Mesenchymal stem cell (in vitro differentiated cells and primary cell): ENCODE measurements at regions not wholly inside any gene's neighbourhood (a gene's known extent, or its start where the extent isn't known, plus 50 kb on each side); places are given as distances from the start of the nearest gene placed in this dataset.

Experiments
- DNase-seq: peaks from one replicate; pipeline ENCODE4 v3.0.0-alpha.2; 2013
- H2AFZ ChIP-seq: one replicate; pipeline ENCODE4 v1.6.1; 2013; ENCODE audit warnings: low read depth, mild to moderate bottlenecking, control low read depth, inconsistent platforms, low read length, moderate library complexity
- H2AK5ac ChIP-seq: 2 replicates; pipeline ENCODE4 v1.6.1; 2013; ENCODE audit warnings: low read length, moderate library complexity, mild to moderate bottlenecking, inconsistent platforms; ENCODE audit not compliant: severe bottlenecking
- H2BK120ac ChIP-seq: one replicate; pipeline ENCODE4 v1.6.1; 2013; ENCODE audit warnings: low read depth, mild to moderate bottlenecking, inconsistent platforms, low read length, moderate library complexity
- H2BK12ac ChIP-seq, 2 experiments: one replicate each; pipeline ENCODE4 v1.6.1; 2013; ENCODE audit warnings: inconsistent platforms in 2 of 2, low read length in 2 of 2, mild to moderate bottlenecking in 2 of 2, moderate library complexity in 2 of 2, control low read depth in 1 of 2
- H2BK15ac ChIP-seq: one replicate; pipeline ENCODE4 v1.6.1; 2013; ENCODE audit warnings: mild to moderate bottlenecking, low read depth, inconsistent platforms; ENCODE audit not compliant: poor library complexity, severe bottlenecking
- H2BK5ac ChIP-seq: 2 replicates; pipeline ENCODE4 v1.6.1; 2013; ENCODE audit warnings: low read depth, mild to moderate bottlenecking, low read length, control low read depth, inconsistent platforms; ENCODE audit not compliant: poor library complexity, severe bottlenecking
- H3K14ac ChIP-seq, 2 experiments: one replicate each; pipeline ENCODE4 v1.6.1; 2013; ENCODE audit warnings: inconsistent platforms in 2 of 2, low read length in 2 of 2, control low read depth in 1 of 2, mild to moderate bottlenecking in 1 of 2, moderate library complexity in 1 of 2
- H3K18ac ChIP-seq, 2 experiments: one replicate each; pipeline ENCODE4 v1.6.1; 2013; ENCODE audit warnings: inconsistent platforms in 2 of 2, low read length in 2 of 2, control low read depth in 1 of 2, low read depth in 1 of 2, mild to moderate bottlenecking in 1 of 2
- H3K23ac ChIP-seq, 2 experiments: one replicate each; pipeline ENCODE4 v1.6.1; 2013; ENCODE audit warnings: inconsistent platforms in 2 of 2, low read length in 2 of 2, mild to moderate bottlenecking in 2 of 2, moderate library complexity in 2 of 2, control low read depth in 1 of 2
- H3K27ac ChIP-seq: 2 replicates; pipeline ENCODE4 v1.5.1; 2013; ENCODE audit warnings: mild to moderate bottlenecking, moderate library complexity, low read length, control low read depth, inconsistent platforms; ENCODE audit not compliant: poor library complexity, severe bottlenecking
- H3K27me3 ChIP-seq, 2 experiments: 2 replicates each; pipeline versions ENCODE4 v1.6.1 to v1.7.0; 2013; ENCODE audit warnings: low read length in 2 of 2, mild to moderate bottlenecking in 2 of 2, moderate library complexity in 2 of 2, control low read depth in 1 of 2, inconsistent platforms in 1 of 2; ENCODE audit not compliant: control insufficient read depth in 1 of 2, insufficient read depth in 1 of 2
- H3K36me3 ChIP-seq, 2 experiments: 2 replicates each; pipeline versions ENCODE4 v1.6.1 to v1.7.0; 2013; ENCODE audit warnings: low read length in 2 of 2, control low read depth in 1 of 2, inconsistent platforms in 1 of 2, low read depth in 1 of 2, mild to moderate bottlenecking in 1 of 2; ENCODE audit not compliant: insufficient read depth in 2 of 2, control insufficient read depth in 1 of 2
- H3K4ac ChIP-seq, 2 experiments: one replicate each; pipeline ENCODE4 v1.6.1; 2013; ENCODE audit warnings: inconsistent platforms in 2 of 2, low read length in 2 of 2, mild to moderate bottlenecking in 2 of 2, moderate library complexity in 2 of 2, control low read depth in 1 of 2, low read depth in 1 of 2
- H3K4me1 ChIP-seq: 2 replicates; pipeline ENCODE4 v1.6.1; 2013; ENCODE audit warnings: low read depth, low read length, control low read depth; ENCODE audit not compliant: control insufficient read depth, insufficient read depth
- H3K4me2 ChIP-seq: 2 replicates; pipeline ENCODE4 v1.6.1; 2013; ENCODE audit warnings: low read length, mild to moderate bottlenecking, inconsistent platforms; ENCODE audit not compliant: poor library complexity, severe bottlenecking
- H3K4me3 ChIP-seq, 2 experiments: 2 replicates each; pipeline versions ENCODE4 v1.5.1 to v1.7.0; 2013; ENCODE audit warnings: low read length in 2 of 2, mild to moderate bottlenecking in 2 of 2, control low read depth in 1 of 2, low read depth in 1 of 2; ENCODE audit not compliant: insufficient read depth in 1 of 2
- H3K79me1 ChIP-seq: replicated peaks from 2 replicates; pipeline ENCODE4 v1.6.1; 2013; ENCODE audit warnings: mild to moderate bottlenecking, control low read depth, low read length, inconsistent platforms; ENCODE audit not compliant: poor library complexity, severe bottlenecking
- H3K9ac ChIP-seq: 2 replicates; pipeline ENCODE4 v1.7.0; 2013; ENCODE audit warnings: mild to moderate bottlenecking, low read length, moderate library complexity
- H3K9me3 ChIP-seq: 2 replicates; pipeline ENCODE4 v1.7.0; 2013; ENCODE audit warnings: mild to moderate bottlenecking, low read length; ENCODE audit not compliant: control insufficient read depth
- H4K8ac ChIP-seq: one replicate; pipeline ENCODE4 v1.6.1; 2013; ENCODE audit warnings: inconsistent platforms, mild to moderate bottlenecking, low read length, moderate library complexity
- H4K91ac ChIP-seq: one replicate; pipeline ENCODE4 v1.6.1; 2013; ENCODE audit warnings: mild to moderate bottlenecking, low read length, inconsistent platforms
- WGBS: methylation state at CpG from one replicate; pipeline ENCODE4 v1.1.7; 2013; ENCODE audit warnings: mixed read lengths; 5-methylcytosine and 5-hydroxymethylcytosine counted together

GRCh38 chr3:176926688-176927087, 270.6 kb downstream of the TBL1XR1 start:
- Histone ChIP-seq H2AK5ac (no peak overlapping the region), H3K4me1 (no peaks in the 10 kb centered on the region), H3K23ac (no peak overlapping the region), H2BK5ac (no peak overlapping the region), H2AFZ (no peak overlapping the region), H3K14ac (no peak overlapping the region), H3K18ac (no peak overlapping the region), H2BK15ac (no peak overlapping the region), H3K79me1 (no peaks in the 10 kb centered on the region), H3K27ac (no peak overlapping the region), H3K36me3 (no peaks in the 10 kb centered on the region), H3K9ac (no peak overlapping the region), H3K4ac (no peak overlapping the region), H3K9me3 (peaks cover 4% of the 10 kb centered on the region), H4K8ac (no peak overlapping the region), H2BK12ac (no peak overlapping the region), H2BK120ac (no peak overlapping the region), H3K4me2 (no peak overlapping the region), H3K4me3 (no peak overlapping the region), H4K91ac (no peak overlapping the region), H3K27me3 (no peaks in the 10 kb centered on the region)
- 100% methylated on average over 2 of the region's 2 CpGs for WGBS
- no peak for DNase-seq

DNA sequence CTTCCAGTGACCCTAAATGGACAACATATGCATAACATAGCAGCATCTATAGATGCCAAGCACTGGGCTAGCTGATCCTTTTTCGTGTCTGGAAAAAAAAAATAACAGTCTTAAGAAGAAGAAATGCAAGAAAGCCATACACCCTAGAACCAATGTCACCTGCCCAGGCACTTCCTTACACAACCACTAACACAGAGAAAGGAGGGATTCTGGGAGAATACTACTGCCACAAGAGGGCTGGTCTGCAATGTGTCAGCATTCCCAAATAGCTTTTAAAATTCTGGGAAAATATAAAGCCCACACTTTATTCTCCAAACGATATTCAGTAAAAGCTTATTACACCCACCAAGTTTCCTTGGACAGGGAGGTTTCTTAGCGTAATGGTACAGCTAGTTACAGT, 271.2 kb downstream of the TBL1XR1 start:
- no peak overlapping the region for H3K27ac ChIP-seq
- H3K9ac ChIP-seq: no peak overlapping the region
- no peaks in the 10 kb centered on the region for H3K27me3 ChIP-seq
- H3K79me1 ChIP-seq: no peaks in the 10 kb centered on the region
- no peak overlapping the region for H2BK120ac ChIP-seq
- H3K9me3 ChIP-seq: peaks cover 4% of the 10 kb centered on the region
- no peaks in the 10 kb centered on the region for H3K36me3 ChIP-seq
- no peak overlapping the region for H2BK5ac ChIP-seq
- no peak overlapping the region for H4K8ac ChIP-seq
- H3K4ac ChIP-seq: no peak overlapping the region
- H3K18ac ChIP-seq: no peak overlapping the region
- H3K4me2 ChIP-seq: no peak overlapping the region
- no peak overlapping the region for H4K91ac ChIP-seq
- no peak overlapping the region for H2AK5ac ChIP-seq
- H3K14ac ChIP-seq: no peak overlapping the region
- DNase-seq: no peak
- H3K4me1 ChIP-seq: no peaks in the 10 kb centered on the region
- H2AFZ ChIP-seq: no peak overlapping the region
- 83% methylated on average over 1 of the region's 3 CpGs for WGBS
- no peak overlapping the region for H2BK12ac ChIP-seq
- no peak overlapping the region for H2BK15ac ChIP-seq
- H3K4me3 ChIP-seq: no peak overlapping the region
- H3K23ac ChIP-seq: no peak overlapping the region

DNA sequence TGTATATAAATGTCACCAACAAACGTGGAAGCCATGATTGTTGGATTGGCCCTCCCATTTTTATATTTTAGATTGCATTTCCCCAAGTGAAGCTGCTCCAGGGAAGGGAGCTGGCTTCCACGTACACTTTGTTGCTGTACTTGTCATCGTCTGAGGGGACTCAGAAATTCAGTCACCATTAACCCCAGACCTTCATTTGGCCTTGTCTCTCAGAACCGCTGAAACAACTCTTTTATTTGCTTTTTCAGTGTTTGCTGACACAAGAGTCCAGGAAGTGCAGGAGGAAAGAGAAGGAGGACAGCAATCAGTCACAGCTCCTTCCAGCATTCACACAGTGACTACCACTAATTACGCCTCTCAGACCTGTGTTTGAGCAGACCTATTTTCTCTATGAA, 276.5 kb downstream of the TBL1XR1 start:
- Histone ChIP-seq H3K9me3 (peaks cover 4% of the 10 kb centered on the region), H2BK12ac (peak overlapping the region in 1 of 2 experiments; percentile 71), H4K91ac (peak overlapping the region; percentile 68), H3K18ac (peak overlapping the region; percentile 37 to 62), H4K8ac (peak overlapping the region; percentile 95), H2AFZ (peak overlapping the region; percentile 74), H3K79me1 (no peaks in the 10 kb centered on the region), H2BK15ac (no peak overlapping the region), H3K36me3 (no peaks in the 10 kb centered on the region), H3K27me3 (no peaks in the 10 kb centered on the region), H3K4me1 (no peaks in the 10 kb centered on the region), H2BK120ac (peak overlapping the region; percentile 34), H3K4me2 (no peak overlapping the region), H3K9ac (no peak overlapping the region), H3K23ac (no peak overlapping the region), H3K27ac (no peak overlapping the region), H2AK5ac (no peak overlapping the region), H2BK5ac (no peak overlapping the region), H3K14ac (no peak overlapping the region), H3K4me3 (no peak overlapping the region), H3K4ac (peak overlapping the region in 1 of 2 experiments; percentile 76)
- no peak for DNase-seq
- 26% methylated on average over 5 of the region's 5 CpGs for WGBS

- Histone ChIP-seq H2BK5ac (no peak overlapping the region), H2BK15ac (no peak overlapping the region), H3K9ac (no peak overlapping the region), H3K18ac (peak overlapping the region; percentile 37 to 62), H3K14ac (no peak overlapping the region), H3K79me1 (no peaks in the 10 kb centered on the region), H3K23ac (no peak overlapping the region), H2BK12ac (no peak overlapping the region), H2BK120ac (no peak overlapping the region), H3K4me1 (no peaks in the 10 kb centered on the region), H2AFZ (peak overlapping the region; percentile 74), H3K4me2 (no peak overlapping the region), H3K27me3 (no peaks in the 10 kb centered on the region), H3K27ac (no peak overlapping the region), H3K4ac (no peak overlapping the region), H4K91ac (no peak overlapping the region), H2AK5ac (no peak overlapping the region), H3K4me3 (no peak overlapping the region), H3K9me3 (peaks cover 4% of the 10 kb centered on the region), H4K8ac (peak overlapping the region; percentile 95), H3K36me3 (no peaks in the 10 kb centered on the region)
- WGBS: 47% methylated on average over 7 of the region's 11 CpGs
- DNase-seq: peak; percentile 93
Observed at GRCh38 chr3:176919836-176920765, 277.2 kb downstream of the TBL1XR1 start.
